HL-60 (cell line): ENCODE measurements at regions not wholly inside any gene's neighbourhood (a gene's known extent, or its start where the extent isn't known, plus 50 kb on each side); places are given as distances from the start of the nearest gene placed in this dataset.

ENCODE experiments used
- DNase-seq, 2 experiments: peaks; one replicate each; pipeline ENCODE4 v3.0.0-alpha.2; 2010 to 2020; ENCODE audit warnings: low read depth in 1 of 2, low spot score in 1 of 2
- H3K27ac ChIP-seq: fragments of 250-450 bp; sonication (Bioruptor Pico); replicated peaks from 2 replicates; pipeline ENCODE4 v1.5.1; 2020; ENCODE audit warnings: mild to moderate bottlenecking, moderate library complexity
- H3K27me3 ChIP-seq: fragments of 250-450 bp; sonication (Bioruptor Pico); 2 replicates; pipeline ENCODE4 v1.5.1; 2021; ENCODE audit warnings: mild to moderate bottlenecking, moderate library complexity; ENCODE audit not compliant: insufficient read depth, poor library complexity, severe bottlenecking
- H3K4me3 ChIP-seq: replicated peaks from 2 replicates; pipeline ENCODE4 v1.5.1; 2011; ENCODE audit warnings: mild to moderate bottlenecking, control low read depth, low read length; ENCODE audit not compliant: insufficient read depth
- CTCF ChIP-seq: IDR thresholded peaks from one replicate; pipeline ENCODE4 v1.5.1; 2011; ENCODE audit warnings: low read length, control low read depth, inconsistent platforms; ENCODE audit not compliant: insufficient read depth
- GABPA ChIP-seq: IDR thresholded peaks from 2 replicates; pipeline ENCODE4 v1.6.1; 2012; ENCODE audit warnings: low read depth
- POLR2AphosphoS5 ChIP-seq: IDR thresholded peaks from 2 replicates; pipeline ENCODE4 v1.6.1; 2012; ENCODE audit warnings: low read depth
- REST ChIP-seq: IDR thresholded peaks from 2 replicates; pipeline ENCODE4 v1.6.1; 2012; ENCODE audit warnings: low read depth; ENCODE audit not compliant: insufficient replicate concordance
- SPI1 ChIP-seq: IDR thresholded peaks from 2 replicates; pipeline ENCODE4 v1.6.1; 2012; ENCODE audit warnings: low read depth, mild to moderate bottlenecking, borderline replicate concordance

GRCh38 chr4:32427566-32427965, 1707.4 kb downstream of the PCDH7 start:
- TF ChIP-seq SPI1: no peak
- TF ChIP-seq POLR2AphosphoS5: no peak
- no peak for TF ChIP-seq GABPA
- no peak for TF ChIP-seq REST
- TF ChIP-seq CTCF: no peak

DNA sequence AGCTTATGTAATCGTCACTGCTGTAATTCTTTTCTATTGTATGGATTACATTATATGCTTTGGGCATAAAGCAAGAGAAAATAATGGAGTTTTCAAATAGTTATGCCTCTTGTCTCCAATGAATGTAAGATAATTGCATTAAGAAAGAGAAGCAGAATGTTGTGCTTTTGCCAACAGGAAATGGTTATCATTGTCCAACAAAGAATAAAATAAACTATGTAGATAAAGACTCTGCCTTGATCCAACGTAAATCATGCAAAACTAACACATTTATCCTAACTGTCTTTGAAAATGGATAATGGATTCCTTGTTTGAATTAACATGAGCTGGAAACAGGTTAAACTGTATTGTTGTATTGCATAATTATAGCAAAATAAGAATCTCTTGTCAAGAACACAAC, 1709.0 kb downstream of the PCDH7 start:
- TF ChIP-seq REST (no peak), GABPA (no peak), POLR2AphosphoS5 (no peak), SPI1 (no peak), CTCF (no peak)
- DNase-seq: no peak

More at GRCh38 chr4:32427566-32427965, 1707.4 kb downstream of the PCDH7 start:
- H3K27ac ChIP-seq: no peak overlapping the region
- no peaks in the 10 kb centered on the region for H3K27me3 ChIP-seq
- DNase-seq: no peak
- no peak overlapping the region for H3K4me3 ChIP-seq

DNA sequence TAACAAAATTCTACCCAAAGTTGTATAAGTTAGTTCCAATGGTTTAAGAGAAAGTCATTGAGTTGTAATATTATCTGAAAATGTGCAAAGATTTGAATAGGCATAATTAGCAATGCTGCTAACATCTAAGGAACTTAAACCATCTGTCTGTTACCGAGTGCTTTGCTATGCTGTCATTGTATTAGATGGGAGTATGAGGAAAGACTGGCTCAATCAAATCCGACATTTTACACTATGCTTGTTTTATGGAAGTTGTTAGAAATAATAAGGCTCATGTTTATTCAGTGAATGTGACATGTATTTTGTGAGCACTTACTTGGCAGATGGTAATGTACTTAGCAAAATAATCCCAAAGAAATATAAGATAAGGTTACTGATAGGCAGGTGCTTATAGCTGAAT, 1715.1 kb downstream of the PCDH7 start:
- Histone ChIP-seq H3K27me3 (no peaks in the 10 kb centered on the region), H3K4me3 (no peak overlapping the region), H3K27ac (no peak overlapping the region)
- no peak for DNase-seq
- no peak for TF ChIP-seq REST
- no peak for TF ChIP-seq CTCF
- TF ChIP-seq SPI1: no peak
- no peak for TF ChIP-seq GABPA
- TF ChIP-seq POLR2AphosphoS5: no peak

More for the DNA sequence above, 1709.0 kb downstream of the PCDH7 start:
- no peak overlapping the region for H3K4me3 ChIP-seq
- H3K27me3 ChIP-seq: no peaks in the 10 kb centered on the region
- H3K27ac ChIP-seq: no peak overlapping the region
